Fibroblast of lung (primary cell): ENCODE measurements at regions not wholly inside any gene's neighbourhood (a gene's known extent, or its start where the extent isn't known, plus 50 kb on each side); places are given as distances from the start of the nearest gene placed in this dataset.

Source experiments
- DNase-seq, 2 donors: peaks; one replicate each; pipeline versions ENCODE4 v3.0.0 to v3.0.0-alpha.2; 2010; ENCODE audit warnings: low read depth in 2 of 2
- H2AFZ ChIP-seq: 2 replicates; pipeline ENCODE4 v1.5.1; 2012; ENCODE audit warnings: low read length, control low read depth, inconsistent platforms
- H3K27ac ChIP-seq: 2 replicates; pipeline ENCODE4 v1.5.1; 2011; ENCODE audit warnings: low read length, control low read depth; ENCODE audit not compliant: insufficient read depth
- H3K27me3 ChIP-seq: 2 replicates; pipeline ENCODE4 v1.5.1; 2011; ENCODE audit warnings: mild to moderate bottlenecking, low read length; ENCODE audit not compliant: control insufficient read depth, insufficient read depth
- H3K36me3 ChIP-seq: 2 replicates; pipeline ENCODE4 v1.5.1; 2011; ENCODE audit warnings: low read length; ENCODE audit not compliant: control insufficient read depth, insufficient read depth
- H3K4me1 ChIP-seq: 2 replicates; pipeline ENCODE4 v1.5.1; 2011; ENCODE audit warnings: low read length; ENCODE audit not compliant: control insufficient read depth, insufficient read depth; ENCODE audit errors: extremely low read depth
- H3K4me2 ChIP-seq: 2 replicates; pipeline ENCODE4 v1.5.1; 2011; ENCODE audit warnings: low read length, control low read depth; ENCODE audit not compliant: insufficient read depth; ENCODE audit errors: extremely low read depth
- H3K4me3 ChIP-seq, 4 experiments: fragments of 200-600 bp in 1 of 4; sonication (generic) in 1 of 4; replicated peaks in 1 of 4; 2 replicates each; pipeline ENCODE4 v1.5.1; 2011 to 2016; ENCODE audit warnings: low read length in 4 of 4, low read depth in 3 of 4, mild to moderate bottlenecking in 3 of 4, control low read depth in 2 of 4, inconsistent platforms in 1 of 4, mixed read lengths in 1 of 4; ENCODE audit not compliant: insufficient read depth in 1 of 4; ENCODE audit errors: control extremely low read depth in 1 of 4
- H3K79me2 ChIP-seq: 2 replicates; pipeline ENCODE4 v1.5.1; 2012; ENCODE audit warnings: mild to moderate bottlenecking, low read length, inconsistent platforms; ENCODE audit not compliant: control insufficient read depth, insufficient read depth
- H3K9ac ChIP-seq: 2 replicates; pipeline ENCODE4 v1.5.1; 2011; ENCODE audit warnings: mild to moderate bottlenecking, low read length, control low read depth; ENCODE audit not compliant: insufficient read depth
- H3K9me3 ChIP-seq: 2 replicates; pipeline ENCODE4 v1.5.1; 2012; ENCODE audit warnings: low read depth, low read length; ENCODE audit not compliant: control insufficient read depth, insufficient read depth
- H4K20me1 ChIP-seq: 2 replicates; pipeline ENCODE4 v1.5.1; 2011; ENCODE audit warnings: low read length; ENCODE audit not compliant: control insufficient read depth, insufficient read depth; ENCODE audit errors: extremely low read depth
- EZH2 ChIP-seq: IDR thresholded peaks from 2 replicates; pipeline ENCODE4 v1.5.1; 2012; ENCODE audit warnings: low read length, control low read depth, mild to moderate bottlenecking; ENCODE audit errors: missing control alignments
- TF ChIP-seq, protein P1 (sequence below), 2 donors: IDR thresholded peaks in 1 of 2; conservative IDR thresholded peaks in 1 of 2; 1 replicate in 1 of 2; 2 replicates in 1 of 2; pipeline ENCODE4 v1.5.1; 2011 to 2012; ENCODE audit warnings: low read length in 2 of 2, control low read depth in 1 of 2, inconsistent platforms in 1 of 2, low read depth in 1 of 2, mild to moderate bottlenecking in 1 of 2

DNA sequence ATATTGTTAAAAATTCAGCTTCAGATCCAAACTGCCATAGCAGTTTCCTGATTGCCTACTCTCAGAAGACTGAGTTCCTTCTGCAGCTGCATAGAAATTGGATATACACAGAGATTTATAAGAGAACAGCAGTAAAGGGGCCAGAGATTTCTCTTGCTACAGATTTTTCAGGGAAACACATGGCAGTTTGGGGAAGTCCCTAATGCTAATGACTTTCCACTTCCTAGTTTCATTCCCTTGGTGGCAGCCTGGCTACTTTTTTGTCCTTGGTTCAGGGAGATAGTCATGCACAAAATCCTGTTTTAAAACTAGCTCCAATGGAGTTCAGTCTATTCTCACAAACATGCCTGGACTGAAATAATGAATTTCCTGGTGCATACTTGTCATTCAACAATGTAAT lies 125.3 kb upstream of the PLCB4 start:
- TF ChIP-seq, protein P1, sequence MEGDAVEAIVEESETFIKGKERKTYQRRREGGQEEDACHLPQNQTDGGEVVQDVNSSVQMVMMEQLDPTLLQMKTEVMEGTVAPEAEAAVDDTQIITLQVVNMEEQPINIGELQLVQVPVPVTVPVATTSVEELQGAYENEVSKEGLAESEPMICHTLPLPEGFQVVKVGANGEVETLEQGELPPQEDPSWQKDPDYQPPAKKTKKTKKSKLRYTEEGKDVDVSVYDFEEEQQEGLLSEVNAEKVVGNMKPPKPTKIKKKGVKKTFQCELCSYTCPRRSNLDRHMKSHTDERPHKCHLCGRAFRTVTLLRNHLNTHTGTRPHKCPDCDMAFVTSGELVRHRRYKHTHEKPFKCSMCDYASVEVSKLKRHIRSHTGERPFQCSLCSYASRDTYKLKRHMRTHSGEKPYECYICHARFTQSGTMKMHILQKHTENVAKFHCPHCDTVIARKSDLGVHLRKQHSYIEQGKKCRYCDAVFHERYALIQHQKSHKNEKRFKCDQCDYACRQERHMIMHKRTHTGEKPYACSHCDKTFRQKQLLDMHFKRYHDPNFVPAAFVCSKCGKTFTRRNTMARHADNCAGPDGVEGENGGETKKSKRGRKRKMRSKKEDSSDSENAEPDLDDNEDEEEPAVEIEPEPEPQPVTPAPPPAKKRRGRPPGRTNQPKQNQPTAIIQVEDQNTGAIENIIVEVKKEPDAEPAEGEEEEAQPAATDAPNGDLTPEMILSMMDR (conservative IDR thresholded peaks at IDR 0.05 in 1 of 2, IDR thresholded peaks at IDR 0.05 in 1 of 2; ENCODE audit: low read depth in 1 of 2, low read length in 2 of 2): no peak
- no peak for TF ChIP-seq EZH2
- Histone ChIP-seq H3K36me3 (no peaks in the 10 kb centered on the region), H3K79me2 (no peaks in the 10 kb centered on the region)

DNA sequence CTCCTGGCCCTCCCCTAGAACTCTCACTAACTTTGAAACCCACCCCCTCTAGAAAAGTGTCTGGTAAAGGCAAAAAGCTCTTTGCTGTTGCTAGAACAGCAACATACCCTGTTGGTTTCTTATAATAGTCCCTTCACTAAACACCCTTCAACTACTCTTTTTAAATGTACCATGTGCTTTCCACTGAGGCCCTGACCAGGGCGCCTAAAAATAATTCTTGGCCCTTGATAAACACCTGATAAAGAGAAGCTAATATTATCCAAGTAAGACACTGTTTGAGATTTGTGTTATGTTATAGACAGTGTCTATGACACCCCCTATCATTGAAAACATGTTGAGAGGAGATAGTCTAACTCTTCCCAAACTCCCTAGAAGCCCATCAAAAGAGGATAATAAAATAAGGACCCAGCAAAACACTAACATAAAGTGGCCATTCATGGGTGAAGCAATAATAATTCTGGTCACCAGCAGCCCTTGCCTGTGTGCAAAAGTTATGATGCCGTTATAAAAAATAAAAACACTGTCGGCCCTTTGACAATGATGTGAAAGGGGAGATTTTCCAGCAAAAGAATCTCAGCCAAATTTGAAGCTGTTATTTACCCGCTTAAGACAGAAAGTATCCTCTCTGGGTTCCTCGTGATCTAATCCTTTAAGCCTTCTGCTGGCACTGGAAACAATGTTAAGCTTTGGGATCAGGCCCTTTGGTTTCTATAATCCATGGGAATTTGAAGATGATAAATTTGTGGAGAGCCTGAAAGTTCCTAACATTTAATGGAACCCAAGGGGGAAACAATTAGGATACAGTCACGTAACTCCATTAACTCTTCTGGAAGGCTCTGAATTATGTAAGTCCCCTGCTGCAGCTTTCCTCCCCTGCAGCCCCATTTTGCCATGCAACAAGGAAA lies 122.6 kb upstream of the PLCB4 start:
- H3K79me2 ChIP-seq: no peaks in the 10 kb centered on the region
- no peak overlapping the region for H3K9ac ChIP-seq
- no peaks in the 10 kb centered on the region for H4K20me1 ChIP-seq
- H3K9me3 ChIP-seq: no peaks in the 10 kb centered on the region
- no peak overlapping the region for H3K4me2 ChIP-seq
- no peak for DNase-seq
- no peak overlapping the region for H3K27ac ChIP-seq
- no peaks in the 10 kb centered on the region for H3K4me1 ChIP-seq
- no peaks in the 10 kb centered on the region for H3K36me3 ChIP-seq
- no peaks in the 10 kb centered on the region for H3K27me3 ChIP-seq
- no peak overlapping the region for H3K4me3 ChIP-seq
- no peak for TF ChIP-seq EZH2
- TF ChIP-seq, protein P1 (conservative IDR thresholded peaks at IDR 0.05 in 1 of 2, IDR thresholded peaks at IDR 0.05 in 1 of 2; ENCODE audit: low read depth in 1 of 2, low read length in 2 of 2): no peak
- H2AFZ ChIP-seq: no peak overlapping the region

More for the DNA sequence above, 125.3 kb upstream of the PLCB4 start:
- Histone ChIP-seq H3K9ac (no peak overlapping the region), H3K4me2 (no peak overlapping the region), H3K4me3 (no peak overlapping the region), H2AFZ (no peak overlapping the region), H3K4me1 (no peaks in the 10 kb centered on the region), H4K20me1 (no peaks in the 10 kb centered on the region), H3K27ac (no peak overlapping the region), H3K27me3 (no peaks in the 10 kb centered on the region), H3K9me3 (no peaks in the 10 kb centered on the region)
- no peak for DNase-seq

DNA sequence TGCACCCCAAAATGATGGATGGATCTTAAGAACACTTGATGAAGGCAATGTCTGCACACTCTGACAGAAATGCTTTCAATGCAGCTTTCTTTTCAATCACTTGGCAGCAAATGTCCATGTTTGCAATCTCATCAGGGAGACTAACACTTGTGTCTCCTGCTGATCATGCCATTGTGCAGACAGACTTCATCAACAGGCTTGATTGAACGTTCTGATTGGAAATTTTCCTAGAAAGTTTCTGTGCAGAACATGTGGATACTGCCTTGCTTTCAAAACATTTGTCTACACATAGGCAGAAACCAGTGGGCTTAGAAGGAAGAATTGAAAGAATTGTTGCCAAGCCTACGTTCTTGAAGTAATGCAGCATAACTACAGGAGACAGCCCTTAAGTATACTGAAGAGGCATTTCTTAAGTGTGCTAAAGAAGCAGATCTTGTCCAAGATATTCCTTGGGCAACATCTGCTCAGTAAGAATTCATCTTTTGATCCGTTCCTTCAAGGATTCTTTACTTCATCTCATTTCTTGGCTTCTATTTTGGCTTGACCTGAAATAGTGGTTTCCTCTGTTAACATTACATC lies 120.4 kb upstream of the PLCB4 start:
- no peak overlapping the region for H3K27ac ChIP-seq
- H3K36me3 ChIP-seq: no peaks in the 10 kb centered on the region
- TF ChIP-seq EZH2: no peak
- TF ChIP-seq, protein P1 (conservative IDR thresholded peaks at IDR 0.05 in 1 of 2, IDR thresholded peaks at IDR 0.05 in 1 of 2; ENCODE audit: low read depth in 1 of 2, low read length in 2 of 2): no peak
- no peaks in the 10 kb centered on the region for H3K79me2 ChIP-seq
- H3K27me3 ChIP-seq: no peaks in the 10 kb centered on the region
- H3K4me2 ChIP-seq: no peak overlapping the region
- DNase-seq: no peak
- H3K4me3 ChIP-seq: no peak overlapping the region
- no peaks in the 10 kb centered on the region for H3K9me3 ChIP-seq
- no peaks in the 10 kb centered on the region for H4K20me1 ChIP-seq
- no peak overlapping the region for H3K9ac ChIP-seq
- no peaks in the 10 kb centered on the region for H3K4me1 ChIP-seq
- H2AFZ ChIP-seq: no peak overlapping the region
